ENCODE measurements at regions not wholly inside any gene's neighbourhood (a gene's known extent, or its start where the extent isn't known, plus 50 kb on each side); places are given as distances from the start of the nearest gene placed in this dataset.

- intact Hi-C loops (cut with DNase I, micrococcal nuclease): no loop called here
- Mint-ChIP-seq H3K27me3 (no peaks in the 10 kb centered on the region), H3K9me3 (peaks cover 11% of the 10 kb centered on the region)
Measured at GRCh38 chr5:33267801-33268200, 173.0 kb upstream of the TARS1 start.

DNA sequence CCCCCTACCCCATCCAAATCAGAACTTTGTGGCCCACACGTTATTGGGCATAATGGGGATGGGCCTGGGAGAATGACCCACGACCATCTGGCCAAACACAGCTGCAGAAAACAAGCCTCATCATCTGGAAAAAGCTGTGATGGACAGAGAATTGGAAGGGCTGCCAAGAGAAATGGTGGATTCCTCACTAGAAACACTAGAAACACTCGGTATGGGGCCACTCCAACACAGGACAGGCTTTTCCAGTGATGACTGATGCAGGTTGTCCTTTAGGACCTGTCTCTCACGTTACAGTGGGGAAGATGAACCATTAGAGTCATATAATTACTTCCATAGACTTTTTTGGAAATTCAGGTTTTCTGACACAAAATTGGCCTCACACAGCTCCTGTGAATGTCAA is 172.4 kb upstream of the TARS1 start:
- intact Hi-C loops (cut with DNase I, micrococcal nuclease): no loop called here
- Histone ChIP-seq H3K27ac (ENCODE audit: low read depth in 1 of 2, low read length in 2 of 2) (no peak overlapping the region), H3K9me3 (ENCODE audit: control insufficient read depth in 1 of 2, insufficient read depth in 1 of 2, low read length in 2 of 2) (peaks cover 0 to 3% of the 10 kb centered on the region in 2 experiments), H3K27me3 (ENCODE audit: control insufficient read depth in 1 of 2, insufficient read depth in 2 of 2, low read length in 2 of 2) (no peaks in the 10 kb centered on the region), H3K4me3 (ENCODE audit: low read length) (no peak overlapping the region), H3K36me3 (ENCODE audit: insufficient read depth, low read length) (no peaks in the 10 kb centered on the region), H3K4me1 (ENCODE audit: insufficient read depth, low read length) (no peaks in the 10 kb centered on the region)
- H3K27me3 Mint-ChIP-seq: no peaks in the 10 kb centered on the region
- TF ChIP-seq CTCF (IDR thresholded peaks at IDR 0.05): no peak
- H3K36me3 Mint-ChIP-seq (ENCODE audit: low read depth): no peaks in the 10 kb centered on the region
- POLR2A ChIA-PET: no interaction called here
- ATAC-seq (ENCODE audit: poor library complexity): no peak
- CTCF ChIA-PET: no interaction called here
- no peak overlapping the region for H3K4me3 Mint-ChIP-seq
- no peak for DNase-seq
- H3K4me1 Mint-ChIP-seq (ENCODE audit: low read depth): no peaks in the 10 kb centered on the region
- H3K9me3 Mint-ChIP-seq: peaks cover 11% of the 10 kb centered on the region
- H3K27ac Mint-ChIP-seq: no peak overlapping the region

More at GRCh38 chr5:33267801-33268200, 173.0 kb upstream of the TARS1 start:
- TF ChIP-seq CTCF (IDR thresholded peaks at IDR 0.05): no peak
- no peak overlapping the region for H3K27ac ChIP-seq (ENCODE audit: low read depth in 1 of 2, low read length in 2 of 2)
- POLR2A ChIA-PET: no interaction called here
- no peak overlapping the region for H3K4me3 Mint-ChIP-seq
- H3K36me3 Mint-ChIP-seq (ENCODE audit: low read depth): no peaks in the 10 kb centered on the region
- no peaks in the 10 kb centered on the region for H3K27me3 ChIP-seq (ENCODE audit: control insufficient read depth in 1 of 2, insufficient read depth in 2 of 2, low read length in 2 of 2)
- ATAC-seq (ENCODE audit: poor library complexity) (no peak), DNase-seq (no peak)
- peaks cover 0 to 3% of the 10 kb centered on the region in 2 experiments for H3K9me3 ChIP-seq (ENCODE audit: control insufficient read depth in 1 of 2, insufficient read depth in 1 of 2, low read length in 2 of 2)
- no peak overlapping the region for H3K4me3 ChIP-seq (ENCODE audit: low read length)
- H3K4me1 ChIP-seq (ENCODE audit: insufficient read depth, low read length): no peaks in the 10 kb centered on the region
- CTCF ChIA-PET: no interaction called here
- H3K27ac Mint-ChIP-seq: no peak overlapping the region
- H3K36me3 ChIP-seq (ENCODE audit: insufficient read depth, low read length): no peaks in the 10 kb centered on the region
- H3K4me1 Mint-ChIP-seq (ENCODE audit: low read depth): no peaks in the 10 kb centered on the region

DNA sequence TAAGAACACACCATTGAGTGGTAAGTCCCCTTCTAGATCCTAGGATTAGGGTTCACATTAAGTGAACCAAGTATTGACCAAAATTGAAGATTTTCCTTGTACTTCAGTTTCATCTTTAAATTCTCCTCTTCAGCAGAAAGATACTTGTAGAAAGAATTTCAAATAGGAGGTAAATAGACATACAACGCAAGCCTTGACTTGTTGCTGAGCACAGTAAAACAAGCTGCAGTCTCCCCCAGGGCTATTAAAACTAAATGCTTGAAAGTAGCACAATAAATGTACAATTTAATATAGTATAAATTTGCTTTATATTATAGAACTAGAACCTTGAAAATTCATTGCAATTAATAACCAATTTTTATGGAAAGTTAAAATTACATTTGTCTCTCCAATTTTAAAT is 170.1 kb upstream of the TARS1 start:
- ChIA-PET CTCF (interaction anchor here (0.9 to 1.0 kb wide), 2 partner anchors 15 to 21 kb away, joined by 3 read pairs; no protein-coding TSS in a partner anchor), POLR2A (no interaction called here)
- H3K4me3 ChIP-seq (ENCODE audit: low read length): no peak overlapping the region
- ATAC-seq (ENCODE audit: poor library complexity): no peak
- H3K9me3 ChIP-seq (ENCODE audit: control insufficient read depth in 1 of 2, insufficient read depth in 1 of 2, low read length in 2 of 2): peaks cover 0 to 3% of the 10 kb centered on the region in 2 experiments
- DNase-seq: no peak
- H3K36me3 ChIP-seq (ENCODE audit: insufficient read depth, low read length): no peaks in the 10 kb centered on the region
- H3K27ac ChIP-seq (ENCODE audit: low read depth in 1 of 2, low read length in 2 of 2): no peak overlapping the region
- H3K4me3 Mint-ChIP-seq: no peak overlapping the region
- no peak for TF ChIP-seq CTCF (IDR thresholded peaks at IDR 0.05)
- no peaks in the 10 kb centered on the region for H3K4me1 ChIP-seq (ENCODE audit: insufficient read depth, low read length)
- no peaks in the 10 kb centered on the region for H3K36me3 Mint-ChIP-seq (ENCODE audit: low read depth)
- H3K4me1 Mint-ChIP-seq (ENCODE audit: low read depth): no peaks in the 10 kb centered on the region
- no peak overlapping the region for H3K27ac Mint-ChIP-seq
- no peaks in the 10 kb centered on the region for H3K27me3 Mint-ChIP-seq
- no peaks in the 10 kb centered on the region for H3K27me3 ChIP-seq (ENCODE audit: control insufficient read depth in 1 of 2, insufficient read depth in 2 of 2, low read length in 2 of 2)
- intact Hi-C loops (cut with DNase I, micrococcal nuclease): no loop called here
- H3K9me3 Mint-ChIP-seq: peaks cover 2% of the 10 kb centered on the region
